K562 (cell line): ENCODE measurements at regions not wholly inside any gene's neighbourhood (a gene's known extent, or its start where the extent isn't known, plus 50 kb on each side); places are given as distances from the start of the nearest gene placed in this dataset.

Source experiments
- ATAC-seq: fragments of 200-7000 bp; cut with Tn5 transposase; 3 replicates; pipeline ENCODE4 v1.9.1; 2020; ENCODE audit warnings: moderate library complexity
- BruUV-seq: library from RNA; stranded (reverse); fragments of 400-500 nt; replicated peaks from 2 replicates; lab custom pipeline; 2021; lab: Mats Ljungman, UMichigan
- CTCF ChIA-PET: fragments of 300-600 bp; formaldehyde crosslinking; extraction: SDS; loops from one replicate; lab custom pipeline; 2021; ENCODE audit warnings: low intra/inter-chr PET ratio; lab: Yijun Ruan, JAX
- POLR2A ChIA-PET: fragments of 300-600, 350-650 bp; sonication (Branson Sonifier 250); formaldehyde crosslinking; extraction: SDS; loops from one replicate; lab custom pipeline; 2021; ENCODE audit warnings: antibody characterized with exemption, inconsistent platforms; lab: Yijun Ruan, JAX
- DNase-seq, 4 experiments: peaks; one replicate each; pipeline versions ENCODE4 v3.0.0 to v3.0.0-alpha.2; 2011 to 2018; ENCODE audit warnings: low spot score in 3 of 4, mixed read lengths in 3 of 4; ENCODE audit errors: extremely low read depth in 1 of 4
- FAIRE-seq: peaks from 2 replicates; lab custom pipeline; 2011; peaks lifted over from hg19 to GRCh38; lab: Jason Lieb, UNC
- H2AFZ ChIP-seq: 2 replicates; pipeline ENCODE4 v1.6.0; 2011; ENCODE audit warnings: low read depth, low read length, control low read depth, inconsistent platforms
- H3K27ac ChIP-seq: fragments of 200-600 bp; 3 replicates; pipeline ENCODE4 v1.8.0; 2011; ENCODE audit warnings: low read depth, mild to moderate bottlenecking, control low read depth, inconsistent platforms, low read length, moderate library complexity, mixed read lengths; ENCODE audit errors: extremely low read depth
- H3K27me3 ChIP-seq, 2 experiments: fragments of 300-600 bp in 1 of 2; 2 replicates in 1 of 2; 3 replicates in 1 of 2; pipeline versions ENCODE4 v1.6.0 to v1.8.0; 2011; ENCODE audit warnings: inconsistent platforms in 2 of 2, low read length in 2 of 2, mild to moderate bottlenecking in 1 of 2, mixed read lengths in 1 of 2, moderate library complexity in 1 of 2; ENCODE audit not compliant: control insufficient read depth in 2 of 2, insufficient read depth in 2 of 2
- H3K36me3 ChIP-seq: fragments of 300-600 bp; 3 replicates; pipeline ENCODE4 v1.8.0; 2011; ENCODE audit warnings: mild to moderate bottlenecking, low read length, inconsistent platforms; ENCODE audit not compliant: control insufficient read depth, insufficient read depth
- H3K4me1 ChIP-seq, 2 experiments: fragments of 200-600 bp in 1 of 2; replicated peaks in 1 of 2; 2 replicates in 1 of 2; 3 replicates in 1 of 2; pipeline versions ENCODE4 v1.5.1 to v1.8.0; 2011; ENCODE audit warnings: inconsistent platforms in 2 of 2, low read length in 2 of 2, mild to moderate bottlenecking in 1 of 2, mixed read lengths in 1 of 2, moderate library complexity in 1 of 2; ENCODE audit not compliant: control insufficient read depth in 2 of 2, insufficient read depth in 2 of 2
- H3K4me2 ChIP-seq: 2 replicates; pipeline ENCODE4 v1.6.1; 2011; ENCODE audit warnings: low read length, control low read depth, inconsistent platforms, mixed read lengths; ENCODE audit not compliant: insufficient read depth
- H3K4me3 ChIP-seq: fragments of 200-600 bp; sonication (generic), shearing (Covaris generic); 2 replicates; pipeline ENCODE4 v1.5.1; 2016; ENCODE audit warnings: control low read depth, inconsistent platforms
- H3K79me2 ChIP-seq: fragments of 200-600 bp; 3 replicates; pipeline ENCODE4 v1.8.0; 2011; ENCODE audit warnings: low read length, inconsistent platforms; ENCODE audit not compliant: control insufficient read depth, insufficient read depth
- H3K9ac ChIP-seq, 2 experiments: 2 replicates each; pipeline versions ENCODE4 v1.6.0 to v1.6.1; 2011; ENCODE audit warnings: low read depth in 2 of 2, low read length in 2 of 2, control low read depth in 1 of 2, inconsistent platforms in 1 of 2, mild to moderate bottlenecking in 1 of 2, mixed read lengths in 1 of 2; ENCODE audit not compliant: insufficient read depth in 1 of 2
- H3K9me1 ChIP-seq: one replicate; pipeline ENCODE4 v1.6.0; 2011; ENCODE audit warnings: inconsistent platforms, mild to moderate bottlenecking, low read length, moderate library complexity; ENCODE audit not compliant: control insufficient read depth, insufficient read depth
- H3K9me3 ChIP-seq: replicated peaks from 2 replicates; pipeline ENCODE4 v1.5.1; 2011; ENCODE audit warnings: low read depth, low read length, inconsistent platforms; ENCODE audit not compliant: control insufficient read depth, insufficient read depth
- H4K20me1 ChIP-seq: replicated peaks from 2 replicates; pipeline ENCODE4 v1.6.1; 2011; ENCODE audit warnings: low read length, inconsistent platforms, mixed read lengths; ENCODE audit not compliant: control insufficient read depth, insufficient read depth
- BRF2 ChIP-seq: IDR thresholded peaks from 3 replicates; pipeline ENCODE4 v1.6.1; 2011; ENCODE audit warnings: borderline replicate concordance, mild to moderate bottlenecking; ENCODE audit not compliant: insufficient read length, insufficient read depth
- HNRNPL ChIP-seq: fragments of 200-400 bp; formaldehyde crosslinking; IDR thresholded peaks from 2 replicates; pipeline ENCODE4 v1.6.1; 2017; ENCODE audit warnings: low read depth, mild to moderate bottlenecking, low read length
- KDM2B ChIP-seq: fragments of 250-450 bp; sonication (Bioruptor Pico); IDR thresholded peaks from 2 replicates; pipeline ENCODE4 v1.8.0; 2021; ENCODE audit warnings: mild to moderate bottlenecking, moderate library complexity
- KLF10 ChIP-seq: fragments of 250-450 bp; sonication (Bioruptor Pico); IDR thresholded peaks from 2 replicates; pipeline ENCODE4 v1.6.1; 2021; ENCODE audit warnings: matching md5 sums
- MXI1 ChIP-seq: IDR thresholded peaks from 2 replicates; pipeline ENCODE4 v1.6.1; 2011; ENCODE audit warnings: low read depth, mild to moderate bottlenecking, improper control_type of control experiment, low read length
- PHF8 ChIP-seq: fragments of 200-600 bp; sonication (generic); IDR thresholded peaks from 2 replicates; pipeline ENCODE4 v1.6.1; 2012; ENCODE audit warnings: mixed run types, mild to moderate bottlenecking, inconsistent platforms, low read length, moderate library complexity, borderline replicate concordance
- RCOR1 ChIP-seq, 2 experiments: IDR thresholded peaks; 2 replicates each; pipeline ENCODE4 v1.6.1; 2012; ENCODE audit warnings: low read depth in 2 of 2, low read length in 2 of 2, borderline replicate concordance in 1 of 2, improper control_type of control experiment in 1 of 2
- TRIM24 ChIP-seq, 2 experiments: fragments of 450-650 bp; IDR thresholded peaks; 2 replicates each; pipeline ENCODE4 v1.6.1; 2016
- ZNF316 ChIP-seq: fragments of 450-650 bp; IDR thresholded peaks from 2 replicates; pipeline ENCODE4 v1.6.1; 2016
- WGBS: fragments of 100-300 bp; shearing (Covaris generic); methylation state at CpG from one replicate; pipeline ENCODE4 v1.1.6; 2016; ENCODE audit warnings: low coverage, mixed read lengths; ENCODE audit not compliant: insufficient coverage; ENCODE audit errors: missing lambda C conversion rate; 5-methylcytosine and 5-hydroxymethylcytosine counted together
- in situ Hi-C: fragments of 300-500 bp; cut with MboI; formaldehyde crosslinking; loops from 4 replicates; pipeline ENCODE4 v1.15.0; 2018; ENCODE audit warnings: inconsistent platforms, mixed read lengths
- intact Hi-C: fragments of 100-400 bp; cut with micrococcal nuclease; formaldehyde crosslinking; loops from 2 replicates; pipeline ENCODE4 v1.14.2; 2022

- Histone ChIP-seq H3K27ac (no peak overlapping the region; the same call in 2 of the 3 replicates), H4K20me1 (no peaks in the 10 kb centered on the region), H3K9me1 (no peaks in the 10 kb centered on the region), H3K4me1 (no peaks in the 10 kb centered on the region), H3K4me3 (no peak overlapping the region), H2AFZ (no peak overlapping the region), H3K4me2 (no peak overlapping the region), H3K36me3 (no peaks in the 10 kb centered on the region), H3K9ac (no peak overlapping the region), H3K79me2 (no peaks in the 10 kb centered on the region), H3K9me3 (peaks cover 2% of the 10 kb centered on the region; the same call in 1 of the 2 replicates), H3K27me3 (no peaks in the 10 kb centered on the region)
- no peak for ATAC-seq
- in situ Hi-C loops = no loop called here
- intact Hi-C loops = no loop called here
- ChIA-PET POLR2A (no interaction called here), CTCF (no interaction called here)
- no TSS peak for BruUV-seq
- FAIRE-seq = no peak
- 0% methylated on average over 1 of the region's 1 CpG for WGBS
- DNase-seq = no peak
- TF ChIP-seq HNRNPL (no peak), BRF2 (no peak), KDM2B (CRISPR knock-in tag) (no peak), TRIM24 (IDR thresholded peaks at IDR 0.05) (no peak), MXI1 (no peak), PHF8 (no peak), ZNF316 (no peak), KLF10 (CRISPR knock-in tag) (no peak), RCOR1 (IDR thresholded peaks at IDR 0.05; ENCODE audit: borderline replicate concordance in 1 of 2, low read depth in 2 of 2, low read length in 2 of 2) (no peak)
These were observed 583.8 kb downstream of the NPHP4 start for GRCh38 chr1:5408401-5408800.
